Panc1 (cell line): ENCODE measurements at regions not wholly inside any gene's neighbourhood (a gene's known extent, or its start where the extent isn't known, plus 50 kb on each side); places are given as distances from the start of the nearest gene placed in this dataset.

Experiments
- ATAC-seq: fragments of 200-7000 bp; cut with Tn5 transposase; 2 replicates; pipeline ENCODE4 v1.9.1; 2020; ENCODE audit warnings: mild to moderate bottlenecking, moderate library complexity
- BruUV-seq: library from RNA; stranded (reverse); fragments of 400-500 nt; replicated peaks from 2 replicates; lab custom pipeline; 2021; lab: Mats Ljungman, UMichigan
- CTCF ChIA-PET: fragments of 300-600 bp; sonication (Branson Sonifier 250); formaldehyde crosslinking; loops from one replicate; lab custom pipeline; 2022; ENCODE audit warnings: antibody characterized with exemption; lab: Charles Lee
- POLR2A ChIA-PET: fragments of 300-600 bp; sonication (Branson Sonifier 250); formaldehyde crosslinking; loops from one replicate; lab custom pipeline; 2022; ENCODE audit warnings: antibody characterized with exemption; lab: Charles Lee
- DNase-seq: peaks from one replicate; pipeline ENCODE4 v3.0.0-alpha.2; 2010; ENCODE audit warnings: low read depth, low spot score
- H3K27ac ChIP-seq: 2 replicates; pipeline ENCODE4 v1.5.1; 2011; ENCODE audit warnings: mild to moderate bottlenecking, low read length, inconsistent platforms
- H3K27me3 ChIP-seq: fragments of 200-500 bp; sonication (Bioruptor generic); 2 replicates; pipeline ENCODE4 v1.6.0; 2014; ENCODE audit warnings: low read length, inconsistent platforms; ENCODE audit not compliant: control insufficient read depth, insufficient read depth
- H3K36me3 ChIP-seq: fragments of 200-500 bp; sonication (Bioruptor generic); 2 replicates; pipeline ENCODE4 v1.5.1; 2014; ENCODE audit warnings: inconsistent platforms, mild to moderate bottlenecking, low read length, moderate library complexity; ENCODE audit not compliant: control insufficient read depth, insufficient read depth
- H3K4me1 ChIP-seq: 2 replicates; pipeline ENCODE4 v1.5.1; 2011; ENCODE audit warnings: inconsistent platforms, mild to moderate bottlenecking, low read length, moderate library complexity; ENCODE audit not compliant: control insufficient read depth, insufficient read depth
- H3K4me3 ChIP-seq, 2 experiments: 2 replicates each; pipeline ENCODE4 v1.5.1; 2011 to 2012; ENCODE audit warnings: low read depth in 2 of 2, low read length in 2 of 2, mild to moderate bottlenecking in 2 of 2, inconsistent platforms in 1 of 2, moderate library complexity in 1 of 2
- H3K9me3 ChIP-seq: fragments of 200-500 bp; sonication (Bioruptor generic); 2 replicates; pipeline ENCODE4 v1.5.1; 2014; ENCODE audit warnings: low read depth, mild to moderate bottlenecking, inconsistent platforms, low read length, moderate library complexity; ENCODE audit not compliant: control insufficient read depth, insufficient read depth
- POLR2AphosphoS5 ChIP-seq: IDR thresholded peaks from 2 replicates; pipeline ENCODE4 v1.6.1; 2012; ENCODE audit warnings: mild to moderate bottlenecking, low read depth, low read length, moderate library complexity
- SIN3A ChIP-seq: IDR thresholded peaks from 2 replicates; pipeline ENCODE4 v1.6.1; 2012; ENCODE audit warnings: low read depth, mild to moderate bottlenecking, low read length, moderate library complexity, borderline replicate concordance; ENCODE audit not compliant: insufficient read depth
- TCF7L2 ChIP-seq: IDR thresholded peaks from 2 replicates; pipeline ENCODE4 v1.6.1; 2011; ENCODE audit warnings: mild to moderate bottlenecking, low read depth, low read length, inconsistent platforms
- in situ Hi-C: cut with HindIII; loops from 2 replicates; pipeline ENCODE4 v1.10.0; 2016; ENCODE audit warnings: low sequenced_read_pairs, low pct_unique_long_range_greater_than_20kb
- intact Hi-C: fragments of 100-400 bp; cut with micrococcal nuclease; formaldehyde crosslinking; loops from one replicate; pipeline ENCODE4 v1.10.0; 2022; ENCODE audit not compliant: unreplicated experiment
- TF ChIP-seq, protein P1 (sequence below), 2 experiments: IDR thresholded peaks; 2 replicates each; pipeline ENCODE4 v1.6.1; 2011 to 2012; ENCODE audit warnings: low read depth in 2 of 2, control low read depth in 1 of 2, low read length in 1 of 2, mild to moderate bottlenecking in 1 of 2, moderate library complexity in 1 of 2; ENCODE audit not compliant: insufficient read depth in 1 of 2
- TF ChIP-seq, protein P2 (sequence below): fragments of 450-650 bp; IDR thresholded peaks from 2 replicates; pipeline ENCODE4 v1.5.1; 2017; ENCODE audit warnings: mild to moderate bottlenecking

DNA sequence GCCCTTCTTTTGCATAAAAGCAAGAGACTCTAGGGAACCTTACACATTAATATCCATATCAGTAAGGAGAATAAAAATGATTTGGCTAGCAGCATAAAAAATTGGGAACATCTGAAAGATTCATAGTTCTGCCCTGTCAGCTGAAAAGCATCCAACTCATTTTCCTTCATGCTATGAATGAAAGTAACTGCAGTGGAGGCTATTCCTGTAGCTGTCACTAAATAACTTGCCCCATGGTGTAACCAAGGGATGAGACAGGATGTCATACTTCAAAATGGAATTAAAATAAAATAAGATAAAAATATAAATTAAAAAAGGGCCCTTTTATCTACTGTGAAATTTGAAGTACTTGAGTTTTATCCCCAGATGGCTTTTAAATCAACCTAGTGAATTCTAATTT, 878.8 kb downstream of the C4orf33 start:
- in situ Hi-C loops, result no loop called here
- no peaks in the 10 kb centered on the region for H3K27me3 ChIP-seq
- no peak overlapping the region for H3K27ac ChIP-seq
- intact Hi-C loops, result no loop called here
- CTCF ChIA-PET, result no interaction called here
- no peaks in the 10 kb centered on the region for H3K36me3 ChIP-seq
- no peak for ATAC-seq
- POLR2A ChIA-PET, result no interaction called here
- H3K4me3 ChIP-seq, result no peak overlapping the region
- no TSS peak for BruUV-seq
- H3K4me1 ChIP-seq, result no peaks in the 10 kb centered on the region
- TF ChIP-seq, protein P1, sequence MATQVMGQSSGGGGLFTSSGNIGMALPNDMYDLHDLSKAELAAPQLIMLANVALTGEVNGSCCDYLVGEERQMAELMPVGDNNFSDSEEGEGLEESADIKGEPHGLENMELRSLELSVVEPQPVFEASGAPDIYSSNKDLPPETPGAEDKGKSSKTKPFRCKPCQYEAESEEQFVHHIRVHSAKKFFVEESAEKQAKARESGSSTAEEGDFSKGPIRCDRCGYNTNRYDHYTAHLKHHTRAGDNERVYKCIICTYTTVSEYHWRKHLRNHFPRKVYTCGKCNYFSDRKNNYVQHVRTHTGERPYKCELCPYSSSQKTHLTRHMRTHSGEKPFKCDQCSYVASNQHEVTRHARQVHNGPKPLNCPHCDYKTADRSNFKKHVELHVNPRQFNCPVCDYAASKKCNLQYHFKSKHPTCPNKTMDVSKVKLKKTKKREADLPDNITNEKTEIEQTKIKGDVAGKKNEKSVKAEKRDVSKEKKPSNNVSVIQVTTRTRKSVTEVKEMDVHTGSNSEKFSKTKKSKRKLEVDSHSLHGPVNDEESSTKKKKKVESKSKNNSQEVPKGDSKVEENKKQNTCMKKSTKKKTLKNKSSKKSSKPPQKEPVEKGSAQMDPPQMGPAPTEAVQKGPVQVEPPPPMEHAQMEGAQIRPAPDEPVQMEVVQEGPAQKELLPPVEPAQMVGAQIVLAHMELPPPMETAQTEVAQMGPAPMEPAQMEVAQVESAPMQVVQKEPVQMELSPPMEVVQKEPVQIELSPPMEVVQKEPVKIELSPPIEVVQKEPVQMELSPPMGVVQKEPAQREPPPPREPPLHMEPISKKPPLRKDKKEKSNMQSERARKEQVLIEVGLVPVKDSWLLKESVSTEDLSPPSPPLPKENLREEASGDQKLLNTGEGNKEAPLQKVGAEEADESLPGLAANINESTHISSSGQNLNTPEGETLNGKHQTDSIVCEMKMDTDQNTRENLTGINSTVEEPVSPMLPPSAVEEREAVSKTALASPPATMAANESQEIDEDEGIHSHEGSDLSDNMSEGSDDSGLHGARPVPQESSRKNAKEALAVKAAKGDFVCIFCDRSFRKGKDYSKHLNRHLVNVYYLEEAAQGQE (IDR thresholded peaks at IDR 0.05; ENCODE audit: insufficient read depth in 1 of 2, low read depth in 2 of 2, low read length in 1 of 2), result no peak
- no peak for TF ChIP-seq TCF7L2
- TF ChIP-seq SIN3A, result no peak
- TF ChIP-seq, protein P2, sequence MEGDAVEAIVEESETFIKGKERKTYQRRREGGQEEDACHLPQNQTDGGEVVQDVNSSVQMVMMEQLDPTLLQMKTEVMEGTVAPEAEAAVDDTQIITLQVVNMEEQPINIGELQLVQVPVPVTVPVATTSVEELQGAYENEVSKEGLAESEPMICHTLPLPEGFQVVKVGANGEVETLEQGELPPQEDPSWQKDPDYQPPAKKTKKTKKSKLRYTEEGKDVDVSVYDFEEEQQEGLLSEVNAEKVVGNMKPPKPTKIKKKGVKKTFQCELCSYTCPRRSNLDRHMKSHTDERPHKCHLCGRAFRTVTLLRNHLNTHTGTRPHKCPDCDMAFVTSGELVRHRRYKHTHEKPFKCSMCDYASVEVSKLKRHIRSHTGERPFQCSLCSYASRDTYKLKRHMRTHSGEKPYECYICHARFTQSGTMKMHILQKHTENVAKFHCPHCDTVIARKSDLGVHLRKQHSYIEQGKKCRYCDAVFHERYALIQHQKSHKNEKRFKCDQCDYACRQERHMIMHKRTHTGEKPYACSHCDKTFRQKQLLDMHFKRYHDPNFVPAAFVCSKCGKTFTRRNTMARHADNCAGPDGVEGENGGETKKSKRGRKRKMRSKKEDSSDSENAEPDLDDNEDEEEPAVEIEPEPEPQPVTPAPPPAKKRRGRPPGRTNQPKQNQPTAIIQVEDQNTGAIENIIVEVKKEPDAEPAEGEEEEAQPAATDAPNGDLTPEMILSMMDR, result no peak
- no peak for DNase-seq
- no peaks in the 10 kb centered on the region for H3K9me3 ChIP-seq

DNA sequence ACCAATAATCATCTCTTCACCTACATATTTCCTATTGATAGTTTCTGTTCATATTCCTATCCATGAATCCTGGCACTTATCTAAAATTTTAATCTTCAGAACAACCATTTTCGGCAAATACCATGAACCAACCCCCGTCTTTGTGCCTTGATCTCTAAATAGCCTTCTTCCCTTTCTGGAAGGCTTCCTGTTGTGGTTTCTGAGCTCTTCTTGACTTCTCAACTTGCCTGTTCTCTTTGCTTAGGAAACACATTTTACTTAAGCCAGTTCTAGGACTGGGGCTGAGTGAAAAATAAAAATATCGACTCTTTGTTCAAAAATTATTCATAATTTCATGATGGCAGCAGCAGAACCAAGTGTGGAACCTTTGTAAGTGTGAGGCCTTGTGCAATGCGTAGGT, 882.4 kb downstream of the C4orf33 start:
- H3K27ac ChIP-seq, result no peak overlapping the region
- no peak for DNase-seq
- no peaks in the 10 kb centered on the region for H3K27me3 ChIP-seq
- ChIA-PET POLR2A (no interaction called here), CTCF (no interaction called here)
- no TSS peak for BruUV-seq
- no peak for ATAC-seq
- in situ Hi-C loops, result no loop called here
- no peak overlapping the region for H3K4me3 ChIP-seq
- H3K36me3 ChIP-seq, result no peaks in the 10 kb centered on the region
- H3K9me3 ChIP-seq, result no peaks in the 10 kb centered on the region
- H3K4me1 ChIP-seq, result no peaks in the 10 kb centered on the region
- intact Hi-C loops, result no loop called here
- TF ChIP-seq TCF7L2 (no peak), SIN3A (no peak), POLR2AphosphoS5 (no peak)
- TF ChIP-seq, protein P1 (IDR thresholded peaks at IDR 0.05; ENCODE audit: insufficient read depth in 1 of 2, low read depth in 2 of 2, low read length in 1 of 2), result no peak
- TF ChIP-seq, protein P2, result no peak
